GM12878 (cell line): ENCODE measurements at regions not wholly inside any gene's neighbourhood (a gene's known extent, or its start where the extent isn't known, plus 50 kb on each side); places are given as distances from the start of the nearest gene placed in this dataset.

Experiments
- ATAC-seq: fragments of 200-7000 bp; cut with Tn5 transposase; 3 replicates; pipeline ENCODE4 v1.9.1; 2020; ENCODE audit warnings: mild to moderate bottlenecking, moderate library complexity
- BruUV-seq: library from RNA; stranded (reverse); fragments of 400-500 nt; replicated peaks from 2 replicates; lab custom pipeline; 2021; lab: Mats Ljungman, UMichigan
- CTCF ChIA-PET: fragments of 300-600 bp; sonication (Branson Sonifier 250); formaldehyde crosslinking; extraction: SDS; loops from one replicate; lab custom pipeline; 2021; ENCODE audit warnings: inconsistent platforms; lab: Yijun Ruan, JAX
- POLR2A ChIA-PET: fragments of 350-600 bp; formaldehyde crosslinking; extraction: SDS; loops from one replicate; lab custom pipeline; 2021; ENCODE audit warnings: inconsistent platforms; lab: Charles Lee
- RAD21 ChIA-PET: fragments of 300-600 bp; sonication (Branson Sonifier 250); formaldehyde crosslinking; loops from one replicate; lab custom pipeline; 2023; ENCODE audit warnings: antibody characterized with exemption; ENCODE audit not compliant: unreplicated experiment; lab: Charles Lee
- SMC1A ChIA-PET: fragments of 300-600 bp; sonication (Branson Sonifier 250); formaldehyde crosslinking; loops from one replicate; lab custom pipeline; 2023; ENCODE audit not compliant: unreplicated experiment, uncharacterized antibody; lab: Charles Lee
- DNase-seq: peaks from one replicate; pipeline ENCODE4 v3.0.0-alpha.2; 2011; ENCODE audit warnings: low read depth, low spot score
- FAIRE-seq: peaks from 3 replicates; lab custom pipeline; 2011; peaks lifted over from hg19 to GRCh38; lab: Jason Lieb, UNC
- H2AFZ ChIP-seq: 2 replicates; pipeline ENCODE4 v1.6.0; 2011; ENCODE audit warnings: low read depth, low read length, control low read depth; ENCODE audit not compliant: control insufficient read depth
- H3K27ac ChIP-seq: 2 replicates; pipeline ENCODE4 v1.5.1; 2011; ENCODE audit warnings: control low read depth; ENCODE audit not compliant: control insufficient read depth, insufficient read depth
- H3K27me3 ChIP-seq, 2 experiments: replicated peaks in 1 of 2; 2 replicates each; pipeline versions ENCODE4 v1.6.0 to v1.6.1; 2011; ENCODE audit warnings: low read length in 1 of 2; ENCODE audit not compliant: control insufficient read depth in 2 of 2, insufficient read depth in 2 of 2
- H3K36me3 ChIP-seq, 2 experiments: 2 replicates each; pipeline ENCODE4 v1.5.1; 2011; ENCODE audit warnings: low read length in 1 of 2; ENCODE audit not compliant: control insufficient read depth in 2 of 2, insufficient read depth in 2 of 2
- H3K4me1 ChIP-seq: 2 replicates; pipeline ENCODE4 v1.6.1; 2011; ENCODE audit warnings: mild to moderate bottlenecking, low read length, moderate library complexity, mixed read lengths; ENCODE audit not compliant: control insufficient read depth, insufficient read depth
- H3K4me2 ChIP-seq: 2 replicates; pipeline ENCODE4 v1.6.0; 2011; ENCODE audit warnings: control low read depth; ENCODE audit not compliant: control insufficient read depth, insufficient read depth
- H3K4me3 ChIP-seq: fragments of 200-600 bp; sonication (generic); 2 replicates; pipeline ENCODE4 v1.5.1; 2016
- H3K79me2 ChIP-seq: 2 replicates; pipeline ENCODE4 v1.6.0; 2011; ENCODE audit warnings: low read length; ENCODE audit not compliant: control insufficient read depth, insufficient read depth
- H3K9ac ChIP-seq: 2 replicates; pipeline ENCODE4 v1.8.0; 2011; ENCODE audit warnings: low read length, control low read depth, mixed read lengths; ENCODE audit not compliant: control insufficient read depth, insufficient read depth
- H3K9me3 ChIP-seq: replicated peaks from 3 replicates; pipeline ENCODE4 v1.5.1; 2011; ENCODE audit warnings: mild to moderate bottlenecking, low read length; ENCODE audit not compliant: control insufficient read depth, insufficient read depth
- H4K20me1 ChIP-seq: 2 replicates; pipeline ENCODE4 v1.6.0; 2011; ENCODE audit not compliant: control insufficient read depth, insufficient read depth
- CREM ChIP-seq: IDR thresholded peaks from 2 replicates; pipeline ENCODE4 v1.6.1; 2014; ENCODE audit warnings: antibody characterized with exemption, low read depth
- MYC ChIP-seq: IDR thresholded peaks from 2 replicates; pipeline ENCODE4 v1.6.1; 2011; ENCODE audit warnings: mild to moderate bottlenecking, low read length, moderate library complexity, inconsistent platforms; ENCODE audit not compliant: insufficient read depth, insufficient replicate concordance, insufficient read length, severe bottlenecking
- WGBS: methylation state at CpG from one replicate; pipeline ENCODE4 v1.1.6; 2016; ENCODE audit warnings: low lambda C conversion rate; ENCODE audit not compliant: insufficient replicate concordance, insufficient coverage; ENCODE audit errors: missing lambda C conversion rate; 5-methylcytosine and 5-hydroxymethylcytosine counted together
- in situ Hi-C: fragments of 300-500 bp; cut with MboI; formaldehyde crosslinking; loops from 9 replicates; pipeline ENCODE4 v1.14.3; 2018; ENCODE audit warnings: mixed read lengths
- intact Hi-C: fragments of 100-400 bp; cut with micrococcal nuclease; formaldehyde crosslinking; loops from one replicate; pipeline ENCODE4 v1.14.2; 2022; ENCODE audit not compliant: unreplicated experiment
- TF ChIP-seq, protein P1 (sequence below): IDR thresholded peaks from 2 replicates; pipeline ENCODE4 v1.6.1; 2012; ENCODE audit warnings: mild to moderate bottlenecking, low read depth, low read length
- TF ChIP-seq, protein P2 (sequence below): fragments of 450-650 bp; IDR thresholded peaks from 2 replicates; pipeline ENCODE4 v1.6.1; 2017; ENCODE audit warnings: low read depth, mild to moderate bottlenecking, moderate library complexity

DNA sequence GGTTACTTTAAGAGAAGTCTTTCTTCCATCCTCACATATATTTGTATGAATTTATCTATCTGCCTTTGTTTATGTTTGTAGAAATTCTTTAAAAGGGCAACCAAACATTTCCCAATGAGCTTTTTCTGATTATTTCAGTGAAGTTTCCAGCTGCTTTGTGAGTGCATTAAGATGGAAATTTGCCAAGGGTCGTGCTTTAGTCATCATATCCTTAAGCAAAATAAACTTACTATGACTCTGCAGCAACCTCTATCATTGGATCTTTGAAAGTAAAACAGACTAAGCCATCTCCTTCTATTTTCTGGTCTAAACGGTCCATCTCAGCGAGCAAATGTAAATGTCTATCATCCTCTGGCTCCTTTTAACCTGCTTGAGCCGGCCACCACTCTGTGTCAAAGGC is 489.3 kb downstream of the SOX11 start (continued):
- TF ChIP-seq MYC (no peak), CREM (no peak)
- TF ChIP-seq, protein P1, sequence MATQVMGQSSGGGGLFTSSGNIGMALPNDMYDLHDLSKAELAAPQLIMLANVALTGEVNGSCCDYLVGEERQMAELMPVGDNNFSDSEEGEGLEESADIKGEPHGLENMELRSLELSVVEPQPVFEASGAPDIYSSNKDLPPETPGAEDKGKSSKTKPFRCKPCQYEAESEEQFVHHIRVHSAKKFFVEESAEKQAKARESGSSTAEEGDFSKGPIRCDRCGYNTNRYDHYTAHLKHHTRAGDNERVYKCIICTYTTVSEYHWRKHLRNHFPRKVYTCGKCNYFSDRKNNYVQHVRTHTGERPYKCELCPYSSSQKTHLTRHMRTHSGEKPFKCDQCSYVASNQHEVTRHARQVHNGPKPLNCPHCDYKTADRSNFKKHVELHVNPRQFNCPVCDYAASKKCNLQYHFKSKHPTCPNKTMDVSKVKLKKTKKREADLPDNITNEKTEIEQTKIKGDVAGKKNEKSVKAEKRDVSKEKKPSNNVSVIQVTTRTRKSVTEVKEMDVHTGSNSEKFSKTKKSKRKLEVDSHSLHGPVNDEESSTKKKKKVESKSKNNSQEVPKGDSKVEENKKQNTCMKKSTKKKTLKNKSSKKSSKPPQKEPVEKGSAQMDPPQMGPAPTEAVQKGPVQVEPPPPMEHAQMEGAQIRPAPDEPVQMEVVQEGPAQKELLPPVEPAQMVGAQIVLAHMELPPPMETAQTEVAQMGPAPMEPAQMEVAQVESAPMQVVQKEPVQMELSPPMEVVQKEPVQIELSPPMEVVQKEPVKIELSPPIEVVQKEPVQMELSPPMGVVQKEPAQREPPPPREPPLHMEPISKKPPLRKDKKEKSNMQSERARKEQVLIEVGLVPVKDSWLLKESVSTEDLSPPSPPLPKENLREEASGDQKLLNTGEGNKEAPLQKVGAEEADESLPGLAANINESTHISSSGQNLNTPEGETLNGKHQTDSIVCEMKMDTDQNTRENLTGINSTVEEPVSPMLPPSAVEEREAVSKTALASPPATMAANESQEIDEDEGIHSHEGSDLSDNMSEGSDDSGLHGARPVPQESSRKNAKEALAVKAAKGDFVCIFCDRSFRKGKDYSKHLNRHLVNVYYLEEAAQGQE, result no peak

DNA sequence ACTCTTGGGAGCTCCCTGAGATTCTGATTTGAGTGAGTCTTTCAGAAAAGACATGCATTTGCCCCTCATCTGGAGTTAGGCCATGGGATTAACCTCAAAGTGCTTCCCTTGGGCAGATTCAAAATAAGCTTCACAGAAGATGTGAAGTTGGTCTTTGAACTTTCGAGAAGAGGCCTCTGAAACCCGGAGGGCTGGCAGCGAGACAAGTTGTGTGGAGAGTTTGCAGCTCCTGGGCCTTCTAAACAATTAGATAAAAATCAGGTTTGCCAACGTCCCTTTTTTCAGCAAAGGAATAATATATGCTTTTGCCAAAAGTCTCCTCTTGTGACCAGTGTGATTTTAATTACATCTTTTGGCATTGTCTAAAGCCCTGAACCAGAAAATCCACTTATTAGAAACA is 489.7 kb downstream of the SOX11 start:
- 0% methylated on average over 4 of the region's 4 CpGs for WGBS
- no peaks in the 10 kb centered on the region; the same call in 1 of the 2 replicates for H3K4me1 ChIP-seq
- DNase-seq, result no peak
- ATAC-seq, result no peak
- no peaks in the 10 kb centered on the region for H3K27me3 ChIP-seq
- TF ChIP-seq, protein P2, sequence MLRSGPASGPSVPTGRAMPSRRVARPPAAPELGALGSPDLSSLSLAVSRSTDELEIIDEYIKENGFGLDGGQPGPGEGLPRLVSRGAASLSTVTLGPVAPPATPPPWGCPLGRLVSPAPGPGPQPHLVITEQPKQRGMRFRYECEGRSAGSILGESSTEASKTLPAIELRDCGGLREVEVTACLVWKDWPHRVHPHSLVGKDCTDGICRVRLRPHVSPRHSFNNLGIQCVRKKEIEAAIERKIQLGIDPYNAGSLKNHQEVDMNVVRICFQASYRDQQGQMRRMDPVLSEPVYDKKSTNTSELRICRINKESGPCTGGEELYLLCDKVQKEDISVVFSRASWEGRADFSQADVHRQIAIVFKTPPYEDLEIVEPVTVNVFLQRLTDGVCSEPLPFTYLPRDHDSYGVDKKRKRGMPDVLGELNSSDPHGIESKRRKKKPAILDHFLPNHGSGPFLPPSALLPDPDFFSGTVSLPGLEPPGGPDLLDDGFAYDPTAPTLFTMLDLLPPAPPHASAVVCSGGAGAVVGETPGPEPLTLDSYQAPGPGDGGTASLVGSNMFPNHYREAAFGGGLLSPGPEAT, result no peak
- POLR2A ChIA-PET, result no interaction called here
- H3K79me2 ChIP-seq, result no peaks in the 10 kb centered on the region
- H3K9me3 ChIP-seq, result no peaks in the 10 kb centered on the region
- H4K20me1 ChIP-seq, result no peaks in the 10 kb centered on the region
- H3K27ac ChIP-seq, result no peak overlapping the region
- intact Hi-C loops (no loop called here), in situ Hi-C loops (no loop called here)
- RAD21 ChIA-PET, result no interaction called here
- H3K36me3 ChIP-seq, result no peaks in the 10 kb centered on the region
- H3K4me2 ChIP-seq, result 0 out of 2 replicates have a peak overlapping the region, but pooled peaks have one; percentile 9
- no peak for FAIRE-seq
- no peak overlapping the region for H3K9ac ChIP-seq
- BruUV-seq, result no TSS peak
- SMC1A ChIA-PET, result no interaction called here
- H2AFZ ChIP-seq, result peak overlapping the region; percentile 51; the same call in 1 of the 2 replicates
- CTCF ChIA-PET, result interaction anchor here (1.0 to 1.4 kb wide), 2 partner anchors 10 to 14 kb away, joined by 3 to 4 read pairs; no protein-coding TSS in a partner anchor
- no peak overlapping the region for H3K4me3 ChIP-seq
